ENCODE measurements at regions not wholly inside any gene's neighbourhood (a gene's known extent, or its start where the extent isn't known, plus 50 kb on each side); places are given as distances from the start of the nearest gene placed in this dataset.

GRCh38 chr13:103134271-103134670 is 68.1 kb upstream of the SLC10A2 start:
- Mint-ChIP-seq H3K27me3 (ENCODE audit: low read depth) (no peaks in the 10 kb centered on the region), H3K4me3 (ENCODE audit: unreplicated experiment) (no peak overlapping the region), H3K36me3 (ENCODE audit: low read depth) (no peaks in the 10 kb centered on the region), H3K4me1 (ENCODE audit: low read depth) (no peaks in the 10 kb centered on the region), H3K9me3 (ENCODE audit: low read depth) (peaks cover 3% of the 10 kb centered on the region), H3K27ac (ENCODE audit: unreplicated experiment) (no peak overlapping the region)
- no peak for TF ChIP-seq CTCF (IDR thresholded peaks at IDR 0.05)
- no peak for DNase-seq (ENCODE audit: low spot score)

GRCh38 chr13:103133556-103133955 is 67.3 kb upstream of the SLC10A2 start:
- H3K36me3 Mint-ChIP-seq (ENCODE audit: low read depth), result no peaks in the 10 kb centered on the region
- no peak for TF ChIP-seq CTCF (IDR thresholded peaks at IDR 0.05)
- H3K4me1 Mint-ChIP-seq (ENCODE audit: low read depth), result no peaks in the 10 kb centered on the region

GRCh38 chr13:103130681-103131210 is 64.5 kb upstream of the SLC10A2 start:
- Mint-ChIP-seq H3K9me3 (ENCODE audit: low read depth) (peaks cover 3% of the 10 kb centered on the region), H3K36me3 (ENCODE audit: low read depth) (no peaks in the 10 kb centered on the region), H3K27ac (ENCODE audit: unreplicated experiment) (no peak overlapping the region), H3K4me1 (ENCODE audit: low read depth) (no peaks in the 10 kb centered on the region), H3K27me3 (ENCODE audit: low read depth) (peaks cover 3% of the 10 kb centered on the region), H3K4me3 (ENCODE audit: unreplicated experiment) (no peak overlapping the region)
- DNase-seq (ENCODE audit: low spot score), result no peak
- no peak for TF ChIP-seq CTCF (IDR thresholded peaks at IDR 0.05)

More at GRCh38 chr13:103133556-103133955, 67.3 kb upstream of the SLC10A2 start:
- no peak for DNase-seq (ENCODE audit: low spot score)
- Mint-ChIP-seq H3K9me3 (ENCODE audit: low read depth) (peaks cover 3% of the 10 kb centered on the region), H3K27ac (ENCODE audit: unreplicated experiment) (no peak overlapping the region), H3K27me3 (ENCODE audit: low read depth) (no peaks in the 10 kb centered on the region), H3K4me3 (ENCODE audit: unreplicated experiment) (no peak overlapping the region)

- no peak for TF ChIP-seq CTCF (IDR thresholded peaks at IDR 0.05)
- H3K27me3 Mint-ChIP-seq (ENCODE audit: low read depth), result peaks cover 3% of the 10 kb centered on the region
- DNase-seq (ENCODE audit: low spot score), result no peak
- H3K4me1 Mint-ChIP-seq (ENCODE audit: low read depth), result no peaks in the 10 kb centered on the region
- H3K27ac Mint-ChIP-seq (ENCODE audit: unreplicated experiment), result no peak overlapping the region
- H3K4me3 Mint-ChIP-seq (ENCODE audit: unreplicated experiment), result no peak overlapping the region
- H3K9me3 Mint-ChIP-seq (ENCODE audit: low read depth), result peaks cover 3% of the 10 kb centered on the region
- no peaks in the 10 kb centered on the region for H3K36me3 Mint-ChIP-seq (ENCODE audit: low read depth)
Measured at GRCh38 chr13:103130146-103130545, 63.9 kb upstream of the SLC10A2 start.

Data from chondrocyte (in vitro differentiated cells).